H1 (cell line): ENCODE measurements at regions not wholly inside any gene's neighbourhood (a gene's known extent, or its start where the extent isn't known, plus 50 kb on each side); places are given as distances from the start of the nearest gene placed in this dataset.

ENCODE experiments used
- CTCF ChIA-PET: fragments of 300-600 bp; sonication (Branson Sonifier 250); formaldehyde crosslinking; loops from one replicate; lab custom pipeline; 2021; ENCODE audit not compliant: partially characterized antibody; lab: Charles Lee
- POLR2A ChIA-PET: fragments of 300-600 bp; sonication (Branson Sonifier 250); formaldehyde crosslinking; loops from one replicate; lab custom pipeline; 2021; ENCODE audit warnings: inconsistent platforms; ENCODE audit not compliant: partially characterized antibody; lab: Charles Lee
- DNase-seq, 2 experiments: peaks; one replicate each; pipeline versions ENCODE4 v3.0.0 to v3.0.0-alpha.2; 2010 to 2022; ENCODE audit warnings: low spot score in 2 of 2, low read depth in 1 of 2, mixed read lengths in 1 of 2
- FAIRE-seq: peaks from 2 replicates; lab custom pipeline; 2011; peaks lifted over from hg19 to GRCh38; lab: Jason Lieb, UNC
- H2AFZ ChIP-seq: 2 replicates; pipeline ENCODE4 v1.8.1; 2012; ENCODE audit warnings: low read length, inconsistent platforms
- H2AK5ac ChIP-seq: 2 replicates; pipeline ENCODE4 v1.6.1; 2013; ENCODE audit warnings: low read depth, low read length
- H2BK120ac ChIP-seq: replicated peaks from 2 replicates; pipeline ENCODE3; 2013; ENCODE audit warnings: low read depth, low read length, inconsistent platforms
- H2BK12ac ChIP-seq: 2 replicates; pipeline ENCODE4 v1.6.1; 2013; ENCODE audit warnings: low read depth, low read length
- H2BK15ac ChIP-seq: 2 replicates; pipeline ENCODE4 v1.6.1; 2013; ENCODE audit warnings: low read length
- H2BK20ac ChIP-seq: 2 replicates; pipeline ENCODE4 v1.6.1; 2013; ENCODE audit warnings: low read length
- H2BK5ac ChIP-seq: 2 replicates; pipeline ENCODE4 v1.6.1; 2013; ENCODE audit warnings: low read depth, low read length
- H3K14ac ChIP-seq: 2 replicates; pipeline ENCODE4 v1.6.1; 2013; ENCODE audit warnings: inconsistent platforms; ENCODE audit not compliant: insufficient read length
- H3K18ac ChIP-seq: 2 replicates; pipeline ENCODE4 v1.6.1; 2013; ENCODE audit warnings: low read length; ENCODE audit errors: extremely low read depth
- H3K23ac ChIP-seq: 2 replicates; pipeline ENCODE4 v1.6.1; 2013; ENCODE audit warnings: inconsistent platforms; ENCODE audit not compliant: insufficient read length
- H3K23me2 ChIP-seq: 2 replicates; pipeline ENCODE4 v1.6.1; 2013; ENCODE audit warnings: low read depth, low read length
- H3K27ac ChIP-seq: 2 replicates; pipeline ENCODE4 v1.6.1; 2011; ENCODE audit warnings: low read depth, low read length, inconsistent platforms
- H3K27me3 ChIP-seq, 4 experiments: replicated peaks in 1 of 4; 1 replicate in 1 of 4; 2 replicates in 3 of 4; pipeline versions ENCODE4 v1.6.1 to v1.8.1; 2011 to 2013; ENCODE audit warnings: low read length in 3 of 4, mild to moderate bottlenecking in 3 of 4, inconsistent platforms in 2 of 4, mixed read lengths in 2 of 4, moderate library complexity in 1 of 4; ENCODE audit not compliant: control insufficient read depth in 3 of 4, insufficient read depth in 3 of 4; ENCODE audit errors: extremely low read depth in 1 of 4
- H3K36me3 ChIP-seq, 4 experiments: 2 replicates each; pipeline versions ENCODE4 v1.6.1 to v1.8.1; 2011 to 2013; ENCODE audit warnings: mild to moderate bottlenecking in 4 of 4, low read length in 3 of 4, moderate library complexity in 2 of 4, control low read depth in 1 of 4, inconsistent platforms in 1 of 4; ENCODE audit not compliant: insufficient read depth in 4 of 4, control insufficient read depth in 2 of 4
- H3K4ac ChIP-seq: replicated peaks from 2 replicates; pipeline ENCODE3; 2013; ENCODE audit warnings: low read length, low read depth, mixed read lengths, inconsistent platforms; ENCODE audit not compliant: insufficient read length
- H3K4me1 ChIP-seq, 4 experiments: replicated peaks in 1 of 4; 1 replicate in 1 of 4; 2 replicates in 3 of 4; pipeline versions ENCODE4 v1.6.1 to v1.8.1; 2011 to 2013; ENCODE audit warnings: low read length in 3 of 4, inconsistent platforms in 2 of 4, mixed read lengths in 1 of 4; ENCODE audit not compliant: insufficient read depth in 4 of 4, control insufficient read depth in 3 of 4
- H3K4me2 ChIP-seq, 2 experiments: 2 replicates each; pipeline versions ENCODE4 v1.6.1 to v1.8.1; 2011 to 2013; ENCODE audit warnings: low read depth in 2 of 2, low read length in 2 of 2, control low read depth in 1 of 2, inconsistent platforms in 1 of 2, mild to moderate bottlenecking in 1 of 2; ENCODE audit not compliant: insufficient read depth in 1 of 2
- H3K4me3 ChIP-seq, 4 experiments: fragments of 200-600, 300-600 bp in 1 of 4; sonication (generic), shearing (Covaris generic), sonication (Bioruptor Twin) in 1 of 4; 2 replicates each; pipeline versions ENCODE4 v1.5.1 to v1.8.1; 2011 to 2016; ENCODE audit warnings: low read length in 4 of 4, low read depth in 3 of 4, control low read depth in 2 of 4, inconsistent platforms in 2 of 4, mild to moderate bottlenecking in 2 of 4, mixed read lengths in 1 of 4, moderate library complexity in 1 of 4; ENCODE audit not compliant: insufficient read depth in 2 of 4; ENCODE audit errors: extremely low read depth in 1 of 4
- H3K56ac ChIP-seq: replicated peaks from 2 replicates; pipeline ENCODE3; 2013; ENCODE audit warnings: low read depth, mild to moderate bottlenecking, mixed read lengths, low read length, inconsistent platforms; ENCODE audit not compliant: insufficient read length
- H3K79me1 ChIP-seq: 2 replicates; pipeline ENCODE4 v1.6.1; 2013; ENCODE audit warnings: low read depth, low read length, control low read depth
- H3K79me2 ChIP-seq, 2 experiments: 2 replicates each; pipeline versions ENCODE4 v1.6.1 to v1.8.1; 2012 to 2013; ENCODE audit warnings: low read length in 2 of 2, mild to moderate bottlenecking in 2 of 2, inconsistent platforms in 1 of 2; ENCODE audit not compliant: insufficient read depth in 2 of 2, control insufficient read depth in 1 of 2
- H3K9ac ChIP-seq, 4 experiments: replicated peaks in 1 of 4; 1 replicate in 1 of 4; 2 replicates in 3 of 4; pipeline versions ENCODE4 v1.6.1 to v1.8.1; 2011 to 2013; ENCODE audit warnings: low read depth in 3 of 4, low read length in 3 of 4, control low read depth in 2 of 4, mild to moderate bottlenecking in 2 of 4, moderate library complexity in 2 of 4, inconsistent platforms in 1 of 4; ENCODE audit errors: extremely low read depth in 1 of 4
- H3K9me3 ChIP-seq, 2 experiments: 2 replicates each; pipeline versions ENCODE4 v1.6.1 to v1.8.1; 2012 to 2013; ENCODE audit warnings: mild to moderate bottlenecking in 2 of 2, moderate library complexity in 2 of 2, control low read depth in 1 of 2, inconsistent platforms in 1 of 2, low read depth in 1 of 2, low read length in 1 of 2, mixed read lengths in 1 of 2; ENCODE audit not compliant: insufficient read depth in 2 of 2
- H4K20me1 ChIP-seq, 2 experiments: replicated peaks in 1 of 2; 2 replicates each; pipeline versions ENCODE3 to v1.8.1; 2011 to 2013; ENCODE audit warnings: inconsistent platforms in 2 of 2, low read length in 2 of 2, mild to moderate bottlenecking in 1 of 2; ENCODE audit not compliant: insufficient read depth in 2 of 2, control insufficient read depth in 1 of 2
- H4K5ac ChIP-seq: 2 replicates; pipeline ENCODE4 v1.6.1; 2013; ENCODE audit warnings: low read length, low read depth, mixed read lengths, inconsistent platforms; ENCODE audit not compliant: insufficient read length
- H4K8ac ChIP-seq: 2 replicates; pipeline ENCODE4 v1.8.0; 2013; ENCODE audit warnings: mild to moderate bottlenecking, moderate library complexity, low read length, inconsistent platforms; ENCODE audit not compliant: insufficient read depth; ENCODE audit errors: extremely low read depth
- H4K91ac ChIP-seq: replicated peaks from 2 replicates; pipeline ENCODE3; 2013; ENCODE audit warnings: low read length, mixed read lengths, inconsistent platforms; ENCODE audit not compliant: insufficient read length
- ASH2L ChIP-seq: fragments of 200-600, 300-600 bp; sonication (generic); IDR thresholded peaks from one replicate; pipeline ENCODE4 v1.7.1; 2017; ENCODE audit warnings: low read length
- CBX5 ChIP-seq: fragments of 300-800, 300-1000 bp; sonication (generic); IDR thresholded peaks from 2 replicates; pipeline ENCODE4 v1.7.1; 2016; ENCODE audit warnings: antibody characterized with exemption, low read length, low read depth
- EP300 ChIP-seq, 2 experiments: IDR thresholded peaks; 1 replicate in 1 of 2; 2 replicates in 1 of 2; pipeline ENCODE4 v1.6.1; 2011 to 2012; ENCODE audit warnings: low read depth in 2 of 2, low read length in 2 of 2, mild to moderate bottlenecking in 2 of 2, borderline replicate concordance in 1 of 2, inconsistent platforms in 1 of 2, moderate library complexity in 1 of 2
- FOSL1 ChIP-seq: IDR thresholded peaks from 2 replicates; pipeline ENCODE4 v1.6.1; 2011; ENCODE audit warnings: mild to moderate bottlenecking, low read depth, low read length, moderate library complexity; ENCODE audit not compliant: insufficient read depth
- JUN ChIP-seq: IDR thresholded peaks from 2 replicates; pipeline ENCODE4 v1.6.1; 2011; ENCODE audit warnings: low read depth, mild to moderate bottlenecking, improper control_type of control experiment, low read length
- MAFK ChIP-seq: IDR thresholded peaks from 2 replicates; pipeline ENCODE4 v1.6.1; 2012; ENCODE audit warnings: low read depth, mild to moderate bottlenecking, improper control_type of control experiment, low read length
- MAX ChIP-seq: IDR thresholded peaks from 2 replicates; pipeline ENCODE4 v1.6.1; 2012; ENCODE audit warnings: inconsistent platforms
- POU5F1 ChIP-seq: IDR thresholded peaks from 2 replicates; pipeline ENCODE4 v1.6.1; 2011; ENCODE audit warnings: low read depth, mild to moderate bottlenecking, low read length, moderate library complexity
- RXRA ChIP-seq: IDR thresholded peaks from 2 replicates; pipeline ENCODE4 v1.6.1; 2011; ENCODE audit warnings: low read depth, mild to moderate bottlenecking, low read length, moderate library complexity; ENCODE audit not compliant: insufficient read depth
- SP2 ChIP-seq: IDR thresholded peaks from 2 replicates; pipeline ENCODE4 v1.6.1; 2012; ENCODE audit warnings: mild to moderate bottlenecking, low read length, inconsistent platforms
- SP4 ChIP-seq: IDR thresholded peaks from 2 replicates; pipeline ENCODE4 v1.6.1; 2012; ENCODE audit warnings: low read length, inconsistent platforms

- H3K18ac ChIP-seq = no peak overlapping the region
- no peaks in the 10 kb centered on the region for H3K36me3 ChIP-seq
- no peaks in the 10 kb centered on the region for H3K79me2 ChIP-seq
- H2BK5ac ChIP-seq = no peak overlapping the region
- H3K4me2 ChIP-seq = no peak overlapping the region
- no peaks in the 10 kb centered on the region for H4K20me1 ChIP-seq
- no peaks in the 10 kb centered on the region for H3K23me2 ChIP-seq
- no peak overlapping the region for H4K8ac ChIP-seq
- H3K4me1 ChIP-seq = no peaks in the 10 kb centered on the region
- no peak for FAIRE-seq
- H4K5ac ChIP-seq = no peak overlapping the region
- H3K4ac ChIP-seq = no peak overlapping the region
- H2BK12ac ChIP-seq = no peak overlapping the region
- no peak overlapping the region for H2BK20ac ChIP-seq
- DNase-seq = no peak
- no peaks in the 10 kb centered on the region for H3K27me3 ChIP-seq
- H2BK120ac ChIP-seq = no peak overlapping the region
- no peak overlapping the region for H3K56ac ChIP-seq
- no peak overlapping the region for H3K4me3 ChIP-seq
- no peaks in the 10 kb centered on the region for H3K79me1 ChIP-seq
- no peak overlapping the region for H3K14ac ChIP-seq
- H3K9me3 ChIP-seq = no peaks in the 10 kb centered on the region
- H3K27ac ChIP-seq = no peak overlapping the region
- no peak overlapping the region for H4K91ac ChIP-seq
- H3K9ac ChIP-seq = no peak overlapping the region
- H2BK15ac ChIP-seq = no peak overlapping the region
- no peak overlapping the region for H3K23ac ChIP-seq
- no peak overlapping the region for H2AK5ac ChIP-seq
- no peak overlapping the region for H2AFZ ChIP-seq
- ChIA-PET POLR2A (no interaction called here), CTCF (no interaction called here)
- no peak for TF ChIP-seq RXRA
- TF ChIP-seq MAX = no peak
- no peak for TF ChIP-seq SP2
- TF ChIP-seq SP4 = no peak
- TF ChIP-seq ASH2L = no peak
- no peak for TF ChIP-seq CBX5
- no peak for TF ChIP-seq MAFK
- no peak for TF ChIP-seq POU5F1
- TF ChIP-seq EP300 (IDR thresholded peaks at IDR 0.05; ENCODE audit: borderline replicate concordance in 1 of 2, low read depth in 2 of 2, low read length in 2 of 2) = no peak
- no peak for TF ChIP-seq JUN
- no peak for TF ChIP-seq FOSL1
Measured at GRCh38 chr5:120073722-120074121, 390.4 kb upstream of the PRR16 start.
